NCI-H1417 (cell line): ENCODE measurements at regions not wholly inside any gene's neighbourhood (a gene's known extent, or its start where the extent isn't known, plus 50 kb on each side); places are given as distances from the start of the nearest gene placed in this dataset.

ENCODE experiments used
- DNase-seq, 3 experiments: peaks; one replicate each; lab custom pipeline; 2025; lab: John Stamatoyannopoulos, UW

- DNase-seq: no peak
Observed at GRCh38 chr6:50635429-50635828, 77.9 kb upstream of the TFAP2D start.

- DNase-seq: peak in 2 of 3 experiments; percentile 13 to 71
Observed at GRCh38 chr6:50637267-50637666, 76.1 kb upstream of the TFAP2D start.

- DNase-seq: no peak
Observed at GRCh38 chr6:50649086-50649485, 64.2 kb upstream of the TFAP2D start.

GRCh38 chr6:50653253-50653652, 60.1 kb upstream of the TFAP2D start:
- no peak for DNase-seq

GRCh38 chr6:50654155-50654554, 59.2 kb upstream of the TFAP2D start:
- no peak for DNase-seq

GRCh38 chr6:50655848-50656453, 57.4 kb upstream of the TFAP2D start:
- DNase-seq: peak in 2 of 3 experiments; percentile 22 to 49

- peak in 1 of 3 experiments; percentile 37 for DNase-seq
Observed at GRCh38 chr6:50657513-50657912, 55.8 kb upstream of the TFAP2D start.

GRCh38 chr6:50658561-50658960, 54.8 kb upstream of the TFAP2D start:
- no peak for DNase-seq

GRCh38 chr6:50661636-50662035, 51.7 kb upstream of the TFAP2D start:
- no peak for DNase-seq
